Spleen (tissue), 11 donors: ENCODE measurements at regions not wholly inside any gene's neighbourhood (a gene's known extent, or its start where the extent isn't known, plus 50 kb on each side); places are given as distances from the start of the nearest gene placed in this dataset.

Experiments used
- DNase-seq: peaks from one replicate; pipeline ENCODE4 v3.0.0-alpha.2; 2020
- H3K27ac ChIP-seq, 8 donors: fragments of 200-600 bp; sonication (generic) in 7 of 8; 1 replicate in 4 of 8; 2 replicates in 4 of 8; pipeline versions ENCODE4 v1.5.0 to v1.8.0; 2016 to 2021; ENCODE audit warnings: inconsistent platforms in 4 of 8, mild to moderate bottlenecking in 4 of 8, moderate library complexity in 1 of 8
- H3K27me3 ChIP-seq, 7 donors: fragments of 200-600 bp; sonication (generic) in 6 of 7; replicated peaks in 1 of 7; 1 replicate in 4 of 7; 2 replicates in 3 of 7; pipeline versions ENCODE4 v1.5.0 to v1.8.0; 2016 to 2021; ENCODE audit warnings: inconsistent platforms in 3 of 7, mild to moderate bottlenecking in 1 of 7
- H3K36me3 ChIP-seq, 6 donors: fragments of 200-600 bp; sonication (generic) in 5 of 6; 1 replicate in 4 of 6; 2 replicates in 2 of 6; pipeline versions ENCODE4 v1.5.0 to v1.8.0; 2016 to 2021; ENCODE audit warnings: inconsistent platforms in 2 of 6
- H3K4me1 ChIP-seq, 6 donors: fragments of 200-600 bp; sonication (generic) in 5 of 6; 1 replicate in 3 of 6; 2 replicates in 3 of 6; pipeline versions ENCODE4 v1.5.0 to v1.8.0; 2016 to 2021; ENCODE audit warnings: inconsistent platforms in 3 of 6
- H3K4me3 ChIP-seq, 8 donors: fragments of 200-600 bp; sonication (generic) in 7 of 8; 1 replicate in 4 of 8; 2 replicates in 4 of 8; pipeline versions ENCODE4 v1.5.0 to v1.8.0; 2016 to 2021; ENCODE audit warnings: inconsistent platforms in 4 of 8, mild to moderate bottlenecking in 4 of 8, moderate library complexity in 2 of 8
- H3K9me3 ChIP-seq, 8 donors: fragments of 200-600 bp; sonication (generic) in 7 of 8; 1 replicate in 4 of 8; 2 replicates in 4 of 8; pipeline versions ENCODE4 v1.5.0 to v1.8.0; 2016 to 2021; ENCODE audit warnings: inconsistent platforms in 4 of 8
- CTCF ChIP-seq, 11 experiments: fragments of 200-600 bp in 7 of 11; fragments of 450-650 bp in 4 of 11; sonication (generic) in 4 of 11; IDR thresholded peaks in 8 of 11; conservative IDR thresholded peaks in 3 of 11; 1 replicate in 7 of 11; 2 replicates in 4 of 11; pipeline versions ENCODE4 v1.4.0 to v1.8.0; 2016 to 2021; ENCODE audit warnings: antibody characterized with exemption in 11 of 11, inconsistent platforms in 4 of 11, mild to moderate bottlenecking in 1 of 11
- POLR2A ChIP-seq, 3 donors: fragments of 450-650 bp; IDR thresholded peaks; one replicate each; pipeline ENCODE4 v1.5.1; 2017; ENCODE audit warnings: antibody characterized with exemption in 3 of 3, mild to moderate bottlenecking in 1 of 3
- POLR2AphosphoS5 ChIP-seq, 3 donors: sonication (generic); formaldehyde crosslinking; IDR thresholded peaks; one replicate each; pipeline ENCODE4 v1.5.1; 2017; ENCODE audit warnings: antibody characterized with exemption in 3 of 3
- WGBS, 5 donors: extraction: QIAGEN DNeasy Blood & Tissue Kit in 3 of 5; methylation state at CpG; one replicate each; pipeline versions ENCODE4 v1.1.5 to v1.1.7; 2013 to 2018; 5-methylcytosine and 5-hydroxymethylcytosine counted together
- intact Hi-C: fragments of 100-400 bp; cut with DNase I; formaldehyde crosslinking; loops from one replicate; pipeline ENCODE4 v1.15.0; 2023; ENCODE audit warnings: low total_unique reads
- donor health status: healthy with polysubstance abuse.
- donor health status: DM: no; HTN: no; CAD: no; lungs with moderate emphysema.
- donor health status: DM: no; HTN: no; CAD: no.
- donor health status: Bipolar disorder and iron deficiency.
- donor health status: healthy.
- donor health status: DM: no; HTN: no; CAD: no.
- donor health status: DM: yes; HTN: yes; CAD: no.

GRCh38 chr9:73371801-73372200, 220.1 kb downstream of the ANXA1 start:
- H3K27ac ChIP-seq: no peak overlapping the region
- TF ChIP-seq POLR2A (IDR thresholded peaks at IDR 0.05) (no peak), CTCF (IDR thresholded peaks at IDR 0.05 in 8 of 11, conservative IDR thresholded peaks at IDR 0.05 in 3 of 11) (no peak), POLR2AphosphoS5 (IDR thresholded peaks at IDR 0.05) (no peak)
- H3K4me1 ChIP-seq: no peaks in the 10 kb centered on the region
- H3K9me3 ChIP-seq: no peaks in the 10 kb centered on the region
- intact Hi-C loops: no loop called here
- H3K4me3 ChIP-seq: no peak overlapping the region
- DNase-seq: no peak
- 33 to 55% (median 43%) methylated on average over 2 of the region's 2 CpGs for WGBS, 5 donors
- no peaks in the 10 kb centered on the region for H3K36me3 ChIP-seq
- no peaks in the 10 kb centered on the region for H3K27me3 ChIP-seq

GRCh38 chr9:73380411-73380810, 228.7 kb downstream of the ANXA1 start:
- no peak for TF ChIP-seq POLR2AphosphoS5 (IDR thresholded peaks at IDR 0.05)
- no peak for TF ChIP-seq POLR2A (IDR thresholded peaks at IDR 0.05)
- no peak for TF ChIP-seq CTCF (IDR thresholded peaks at IDR 0.05 in 8 of 11, conservative IDR thresholded peaks at IDR 0.05 in 3 of 11)

GRCh38 chr9:73402081-73403028, 250.7 kb downstream of the ANXA1 start:
- H3K27ac ChIP-seq: no peak overlapping the region
- DNase-seq: peak; percentile 33
- 82 to 92% (median 88%) methylated on average over 4 of the region's 4 CpGs for WGBS, 5 donors
- no peak overlapping the region for H3K4me3 ChIP-seq
- H3K9me3 ChIP-seq: peaks cover 0 to 31% (median 19%) of the 10 kb centered on the region in 8 donors
- TF ChIP-seq CTCF (IDR thresholded peaks at IDR 0.05 in 8 of 11, conservative IDR thresholded peaks at IDR 0.05 in 3 of 11) (no peak), POLR2A (IDR thresholded peaks at IDR 0.05) (no peak), POLR2AphosphoS5 (IDR thresholded peaks at IDR 0.05) (no peak)
- intact Hi-C loops: no loop called here
- H3K4me1 ChIP-seq: no peaks in the 10 kb centered on the region
- H3K27me3 ChIP-seq: no peaks in the 10 kb centered on the region
- no peaks in the 10 kb centered on the region for H3K36me3 ChIP-seq

More at GRCh38 chr9:73380411-73380810, 228.7 kb downstream of the ANXA1 start:
- H3K27ac ChIP-seq: no peak overlapping the region
- DNase-seq: peak; percentile 40
- 62 to 79% (median 65%) methylated on average over 2 to 3 of the region's 3 CpGs for WGBS, 5 donors
- no peaks in the 10 kb centered on the region for H3K4me1 ChIP-seq
- no peaks in the 10 kb centered on the region for H3K27me3 ChIP-seq
- H3K4me3 ChIP-seq: no peak overlapping the region
- H3K9me3 ChIP-seq: peaks cover 0 to 7% (median 0%) of the 10 kb centered on the region in 8 donors
- intact Hi-C loops: no loop called here
- no peaks in the 10 kb centered on the region for H3K36me3 ChIP-seq

- Histone ChIP-seq H3K4me3 (no peak overlapping the region), H3K27ac (no peak overlapping the region), H3K4me1 (no peaks in the 10 kb centered on the region), H3K27me3 (no peaks in the 10 kb centered on the region), H3K9me3 (no peaks in the 10 kb centered on the region), H3K36me3 (no peaks in the 10 kb centered on the region)
- intact Hi-C loops: no loop called here
- WGBS, 5 donors: 55 to 78% (median 58%) methylated on average over 2 of the region's 2 CpGs
- TF ChIP-seq CTCF (IDR thresholded peaks at IDR 0.05 in 8 of 11, conservative IDR thresholded peaks at IDR 0.05 in 3 of 11) (no peak), POLR2AphosphoS5 (IDR thresholded peaks at IDR 0.05) (no peak), POLR2A (IDR thresholded peaks at IDR 0.05) (no peak)
- DNase-seq: no peak
Measured at GRCh38 chr9:73411494-73411893, 259.8 kb downstream of the ANXA1 start.
